LNCaP clone FGC (cell line): ENCODE measurements at regions not wholly inside any gene's neighbourhood (a gene's known extent, or its start where the extent isn't known, plus 50 kb on each side); places are given as distances from the start of the nearest gene placed in this dataset.

ENCODE experiments used
- DNase-seq: peaks from one replicate; pipeline ENCODE4 v3.0.0-alpha.2; 2011; ENCODE audit warnings: low read depth
- H3K4me3 ChIP-seq: 2 replicates; pipeline ENCODE4 v1.5.1; 2011; ENCODE audit warnings: mild to moderate bottlenecking, low read depth, low read length, control low read depth
- TF ChIP-seq, protein P1 (sequence below): IDR thresholded peaks from 2 replicates; pipeline ENCODE4 v1.5.1; 2012; ENCODE audit warnings: mild to moderate bottlenecking; ENCODE audit not compliant: control insufficient read depth, insufficient read depth; ENCODE audit errors: extremely low read depth

DNA sequence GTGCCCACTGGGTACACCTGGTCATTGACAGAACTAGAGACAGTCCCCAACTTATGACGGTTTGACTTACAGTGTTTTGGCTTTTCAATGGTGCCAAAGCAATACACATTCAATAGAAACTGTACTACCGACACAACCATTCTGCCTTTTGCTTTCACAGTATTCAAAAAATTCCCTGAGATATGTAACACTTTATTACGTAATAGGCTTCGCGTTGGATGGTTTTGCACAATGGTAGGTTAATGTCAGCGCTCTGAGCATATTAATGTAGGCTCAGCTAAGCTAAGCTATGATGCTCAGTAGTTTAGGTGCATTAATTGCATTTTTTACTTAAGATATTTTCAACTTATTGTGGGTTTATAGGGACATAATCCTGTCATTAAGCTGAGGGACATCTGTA is 105.1 kb upstream of the B3GAT1 start:
- TF ChIP-seq, protein P1, sequence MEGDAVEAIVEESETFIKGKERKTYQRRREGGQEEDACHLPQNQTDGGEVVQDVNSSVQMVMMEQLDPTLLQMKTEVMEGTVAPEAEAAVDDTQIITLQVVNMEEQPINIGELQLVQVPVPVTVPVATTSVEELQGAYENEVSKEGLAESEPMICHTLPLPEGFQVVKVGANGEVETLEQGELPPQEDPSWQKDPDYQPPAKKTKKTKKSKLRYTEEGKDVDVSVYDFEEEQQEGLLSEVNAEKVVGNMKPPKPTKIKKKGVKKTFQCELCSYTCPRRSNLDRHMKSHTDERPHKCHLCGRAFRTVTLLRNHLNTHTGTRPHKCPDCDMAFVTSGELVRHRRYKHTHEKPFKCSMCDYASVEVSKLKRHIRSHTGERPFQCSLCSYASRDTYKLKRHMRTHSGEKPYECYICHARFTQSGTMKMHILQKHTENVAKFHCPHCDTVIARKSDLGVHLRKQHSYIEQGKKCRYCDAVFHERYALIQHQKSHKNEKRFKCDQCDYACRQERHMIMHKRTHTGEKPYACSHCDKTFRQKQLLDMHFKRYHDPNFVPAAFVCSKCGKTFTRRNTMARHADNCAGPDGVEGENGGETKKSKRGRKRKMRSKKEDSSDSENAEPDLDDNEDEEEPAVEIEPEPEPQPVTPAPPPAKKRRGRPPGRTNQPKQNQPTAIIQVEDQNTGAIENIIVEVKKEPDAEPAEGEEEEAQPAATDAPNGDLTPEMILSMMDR = no peak
- no peak for DNase-seq
- H3K4me3 ChIP-seq = no peak overlapping the region

DNA sequence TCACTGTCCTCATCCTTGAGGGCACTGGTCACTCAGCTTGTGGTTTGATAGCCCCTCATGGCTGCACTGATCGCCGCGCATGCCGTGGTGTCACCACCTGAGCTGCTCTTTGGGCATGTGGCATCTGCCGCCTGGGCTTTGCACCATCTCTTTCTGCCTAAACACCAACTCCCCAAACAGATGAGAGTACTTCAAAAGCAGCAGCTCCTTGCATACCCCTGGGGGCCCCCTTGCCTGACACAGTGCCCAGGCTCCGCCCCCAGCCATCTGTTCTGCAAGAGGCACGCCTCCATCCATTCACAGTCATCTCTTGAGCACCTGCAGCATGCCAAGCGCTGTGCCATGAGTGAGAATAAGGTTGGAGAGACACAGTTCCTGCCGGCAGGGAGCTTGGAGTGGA is 104.5 kb upstream of the B3GAT1 start:
- TF ChIP-seq, protein P1 = no peak
- DNase-seq = no peak
- H3K4me3 ChIP-seq = no peak overlapping the region

GRCh38 chr11:134515081-134515960 is 103.3 kb upstream of the B3GAT1 start:
- DNase-seq = no peak
- H3K4me3 ChIP-seq = no peak overlapping the region
- TF ChIP-seq, protein P1 = no peak

- TF ChIP-seq, protein P1 = no peak
- H3K4me3 ChIP-seq = no peak overlapping the region
- DNase-seq = no peak
Observed at GRCh38 chr11:134514354-134514951, 102.4 kb upstream of the B3GAT1 start.

DNA sequence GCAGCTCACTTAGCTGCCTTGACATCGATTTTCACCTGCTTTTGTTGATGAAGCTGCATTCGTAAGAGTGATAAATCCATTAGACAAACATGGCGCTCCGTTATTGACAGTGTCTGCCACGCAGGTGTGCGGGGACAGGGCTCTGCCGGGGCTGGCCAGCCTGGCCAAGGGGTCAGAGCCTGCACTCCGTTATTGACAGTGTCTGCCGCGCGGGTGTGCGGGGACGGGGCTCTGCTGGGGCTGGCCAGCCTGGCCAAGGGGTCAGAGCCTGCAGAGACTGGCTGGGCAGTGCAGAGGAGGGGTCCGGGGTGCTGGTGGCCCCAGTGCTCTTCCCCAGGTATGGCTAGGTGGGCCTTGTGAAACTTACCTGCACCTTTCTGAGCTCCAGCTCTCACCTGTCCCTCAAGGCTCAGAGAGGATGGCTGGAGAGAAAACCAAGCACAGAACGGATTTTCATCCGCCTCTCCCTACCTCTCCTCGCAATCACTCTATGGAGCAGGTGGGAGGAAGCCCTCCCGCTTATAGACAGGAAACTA is 101.6 kb upstream of the B3GAT1 start:
- no peak for DNase-seq
- no peak overlapping the region for H3K4me3 ChIP-seq
- TF ChIP-seq, protein P1 = no peak

DNA sequence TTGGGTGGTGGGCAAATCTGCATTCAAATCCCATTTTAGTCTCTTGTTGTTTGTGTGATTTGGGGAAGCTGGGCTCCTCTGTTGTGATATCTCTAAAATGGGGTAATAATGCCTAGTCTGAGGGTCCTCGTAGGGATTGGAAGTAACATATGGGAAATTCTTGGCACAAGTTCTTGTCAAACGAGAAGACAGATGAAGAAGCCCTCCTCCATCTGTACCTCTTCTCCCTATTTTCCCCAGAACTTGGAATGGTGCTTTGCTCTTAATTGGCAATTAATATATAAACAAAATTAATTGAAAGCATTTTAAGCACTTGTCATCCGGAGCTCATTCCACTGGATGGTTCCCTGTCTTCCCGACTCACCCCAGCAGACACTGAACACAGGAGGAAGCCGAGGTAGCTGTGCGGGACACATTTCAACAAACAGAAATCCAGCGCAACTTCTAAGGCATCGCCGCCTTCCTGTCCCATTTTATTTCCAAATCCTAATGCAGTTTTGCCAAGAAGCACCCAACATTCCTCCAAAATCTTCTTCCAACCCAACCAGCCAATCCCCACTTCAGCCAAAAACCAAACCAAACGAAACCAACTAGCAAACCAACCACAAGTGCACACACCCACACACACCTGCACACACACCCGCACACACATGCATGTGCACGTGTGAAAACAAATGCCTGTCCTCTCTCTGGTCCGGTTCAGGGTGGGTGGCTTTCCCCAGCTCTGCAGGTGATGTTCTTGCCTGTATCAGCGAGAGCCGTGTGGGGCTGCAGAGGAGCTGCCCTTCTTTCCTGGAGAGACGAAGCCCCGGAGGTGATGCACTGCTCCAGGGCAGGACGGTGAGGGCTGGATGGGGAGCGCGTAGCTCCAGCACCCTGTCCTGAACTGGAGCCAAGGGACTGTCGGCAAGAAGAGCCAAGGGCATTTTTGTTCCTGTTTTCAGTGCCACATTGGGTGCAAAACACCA is 100.8 kb upstream of the B3GAT1 start:
- TF ChIP-seq, protein P1 = no peak
- H3K4me3 ChIP-seq = no peak overlapping the region
- DNase-seq = no peak
